Fibroblast of skin of right biceps (primary cell): ENCODE measurements at regions not wholly inside any gene's neighbourhood (a gene's known extent, or its start where the extent isn't known, plus 50 kb on each side); places are given as distances from the start of the nearest gene placed in this dataset.

Experiments used
- DNase-seq: peaks from one replicate; pipeline ENCODE4 v3.0.0-alpha.2; 2013

- DNase-seq, result no peak
Measured at GRCh38 chr9:95756101-95756500, 119.4 kb upstream of the ERCC6L2 start.

- no peak for DNase-seq
Measured at GRCh38 chr9:95755421-95755730, 120.1 kb upstream of the ERCC6L2 start.

- no peak for DNase-seq
Measured at GRCh38 chr9:95754533-95755420, 120.7 kb upstream of the ERCC6L2 start.

GRCh38 chr9:95753762-95754465 is 121.6 kb upstream of the ERCC6L2 start:
- DNase-seq, result no peak

- DNase-seq, result no peak
Measured at GRCh38 chr9:95752129-95752731, 123.3 kb upstream of the ERCC6L2 start.

GRCh38 chr9:95751520-95751790 is 124.0 kb upstream of the ERCC6L2 start:
- DNase-seq, result no peak

GRCh38 chr9:95750725-95751519 is 124.6 kb upstream of the ERCC6L2 start:
- DNase-seq, result no peak

GRCh38 chr9:95749493-95749892 is 126.0 kb upstream of the ERCC6L2 start:
- no peak for DNase-seq

- no peak for DNase-seq
Measured at GRCh38 chr9:95746408-95747180, 128.9 kb upstream of the ERCC6L2 start.

GRCh38 chr9:95742821-95743220 is 132.7 kb upstream of the ERCC6L2 start:
- DNase-seq, result no peak

- no peak for DNase-seq
Measured at GRCh38 chr9:95741631-95742030, 133.9 kb upstream of the ERCC6L2 start.

GRCh38 chr9:95740217-95741004 is 135.1 kb upstream of the ERCC6L2 start:
- no peak for DNase-seq

GRCh38 chr9:95738438-95738837 is 137.1 kb upstream of the ERCC6L2 start:
- no peak for DNase-seq

- DNase-seq, result no peak
Measured at GRCh38 chr9:95736891-95737522, 138.5 kb upstream of the ERCC6L2 start.

- no peak for DNase-seq
Measured at GRCh38 chr9:95736370-95736769, 139.1 kb upstream of the ERCC6L2 start.

- no peak for DNase-seq
Measured at GRCh38 chr9:95735701-95736100, 139.8 kb upstream of the ERCC6L2 start.

- no peak for DNase-seq
Measured at GRCh38 chr9:95733741-95734666, 141.5 kb upstream of the ERCC6L2 start.

- DNase-seq, result no peak
Measured at GRCh38 chr9:95732802-95733688, 142.4 kb upstream of the ERCC6L2 start.

GRCh38 chr9:95731876-95732275 is 143.6 kb upstream of the ERCC6L2 start:
- DNase-seq, result no peak
